ENCODE measurements at regions not wholly inside any gene's neighbourhood (a gene's known extent, or its start where the extent isn't known, plus 50 kb on each side); places are given as distances from the start of the nearest gene placed in this dataset.
"Not testable (repeated sequence)": the region's sequence is repeated elsewhere in the genome, so short reads cannot be mapped to it uniquely, and the experiment has no call there.

DNA sequence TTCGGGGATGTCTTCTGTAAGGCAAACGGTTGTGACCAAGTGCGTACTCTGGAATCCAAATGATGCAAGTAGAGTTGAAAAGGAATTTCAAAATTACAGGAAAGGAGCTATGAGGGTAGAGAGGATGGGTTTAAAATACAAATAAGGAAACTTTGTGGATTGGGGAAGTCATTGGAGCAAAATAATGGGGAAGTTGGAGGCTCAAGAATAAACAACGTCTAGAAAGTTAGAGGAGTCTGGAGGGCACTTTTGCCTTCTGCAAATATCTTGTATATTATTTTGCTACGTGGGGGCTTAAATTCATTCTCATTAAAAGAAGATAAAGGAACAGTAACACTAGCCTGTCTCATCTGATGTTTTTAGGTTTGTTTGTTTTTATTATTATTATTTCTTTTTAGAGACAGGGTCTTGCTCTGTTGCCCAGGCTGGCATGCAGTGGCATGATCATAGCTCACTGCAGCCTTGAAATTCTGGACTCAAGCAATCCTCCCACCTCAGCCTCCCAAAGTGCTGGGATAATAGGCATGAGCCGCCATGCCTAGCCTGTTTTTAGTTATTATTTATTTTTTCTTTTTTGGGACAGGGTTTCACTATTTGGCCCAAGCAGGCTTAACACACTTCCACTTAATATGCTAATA lies 55.0 kb upstream of the TNFAIP3 start:
- in situ Hi-C loops (cut with HindIII; ENCODE audit: low pct_unique_long_range_greater_than_20kb, low sequenced_read_pairs) (no loop called here), intact Hi-C loops (cut with micrococcal nuclease; ENCODE audit: unreplicated experiment) (no loop called here)
- no peak for DNase-seq (ENCODE audit: low read depth, low spot score)
- H3K4me1 ChIP-seq (ENCODE audit: control insufficient read depth, insufficient read depth, low read length): no peaks in the 10 kb centered on the region; the same call in none of the 2 replicates
- H3K36me3 ChIP-seq (ENCODE audit: control insufficient read depth, insufficient read depth, low read length): no peaks in the 10 kb centered on the region
- H3K27ac ChIP-seq (ENCODE audit: low read length): 0 out of 2 replicates have a peak overlapping the region, but pooled peaks have one; percentile 6
- peak overlapping the region in 1 of 2 experiments; percentile 31; a peak in 2 of 4 replicates for H3K4me3 ChIP-seq (ENCODE audit: low read depth in 2 of 2, low read length in 2 of 2)
- no peak for ATAC-seq
- TF ChIP-seq, protein P1, sequence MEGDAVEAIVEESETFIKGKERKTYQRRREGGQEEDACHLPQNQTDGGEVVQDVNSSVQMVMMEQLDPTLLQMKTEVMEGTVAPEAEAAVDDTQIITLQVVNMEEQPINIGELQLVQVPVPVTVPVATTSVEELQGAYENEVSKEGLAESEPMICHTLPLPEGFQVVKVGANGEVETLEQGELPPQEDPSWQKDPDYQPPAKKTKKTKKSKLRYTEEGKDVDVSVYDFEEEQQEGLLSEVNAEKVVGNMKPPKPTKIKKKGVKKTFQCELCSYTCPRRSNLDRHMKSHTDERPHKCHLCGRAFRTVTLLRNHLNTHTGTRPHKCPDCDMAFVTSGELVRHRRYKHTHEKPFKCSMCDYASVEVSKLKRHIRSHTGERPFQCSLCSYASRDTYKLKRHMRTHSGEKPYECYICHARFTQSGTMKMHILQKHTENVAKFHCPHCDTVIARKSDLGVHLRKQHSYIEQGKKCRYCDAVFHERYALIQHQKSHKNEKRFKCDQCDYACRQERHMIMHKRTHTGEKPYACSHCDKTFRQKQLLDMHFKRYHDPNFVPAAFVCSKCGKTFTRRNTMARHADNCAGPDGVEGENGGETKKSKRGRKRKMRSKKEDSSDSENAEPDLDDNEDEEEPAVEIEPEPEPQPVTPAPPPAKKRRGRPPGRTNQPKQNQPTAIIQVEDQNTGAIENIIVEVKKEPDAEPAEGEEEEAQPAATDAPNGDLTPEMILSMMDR (IDR thresholded peaks at IDR 0.05): no peak
- TF ChIP-seq TCF7L2 (IDR thresholded peaks at IDR 0.05; ENCODE audit: low read depth, low read length): no peak
- TF ChIP-seq POLR2AphosphoS5 (IDR thresholded peaks at IDR 0.05; ENCODE audit: low read depth, low read length): no peak
- TF ChIP-seq, protein P2, sequence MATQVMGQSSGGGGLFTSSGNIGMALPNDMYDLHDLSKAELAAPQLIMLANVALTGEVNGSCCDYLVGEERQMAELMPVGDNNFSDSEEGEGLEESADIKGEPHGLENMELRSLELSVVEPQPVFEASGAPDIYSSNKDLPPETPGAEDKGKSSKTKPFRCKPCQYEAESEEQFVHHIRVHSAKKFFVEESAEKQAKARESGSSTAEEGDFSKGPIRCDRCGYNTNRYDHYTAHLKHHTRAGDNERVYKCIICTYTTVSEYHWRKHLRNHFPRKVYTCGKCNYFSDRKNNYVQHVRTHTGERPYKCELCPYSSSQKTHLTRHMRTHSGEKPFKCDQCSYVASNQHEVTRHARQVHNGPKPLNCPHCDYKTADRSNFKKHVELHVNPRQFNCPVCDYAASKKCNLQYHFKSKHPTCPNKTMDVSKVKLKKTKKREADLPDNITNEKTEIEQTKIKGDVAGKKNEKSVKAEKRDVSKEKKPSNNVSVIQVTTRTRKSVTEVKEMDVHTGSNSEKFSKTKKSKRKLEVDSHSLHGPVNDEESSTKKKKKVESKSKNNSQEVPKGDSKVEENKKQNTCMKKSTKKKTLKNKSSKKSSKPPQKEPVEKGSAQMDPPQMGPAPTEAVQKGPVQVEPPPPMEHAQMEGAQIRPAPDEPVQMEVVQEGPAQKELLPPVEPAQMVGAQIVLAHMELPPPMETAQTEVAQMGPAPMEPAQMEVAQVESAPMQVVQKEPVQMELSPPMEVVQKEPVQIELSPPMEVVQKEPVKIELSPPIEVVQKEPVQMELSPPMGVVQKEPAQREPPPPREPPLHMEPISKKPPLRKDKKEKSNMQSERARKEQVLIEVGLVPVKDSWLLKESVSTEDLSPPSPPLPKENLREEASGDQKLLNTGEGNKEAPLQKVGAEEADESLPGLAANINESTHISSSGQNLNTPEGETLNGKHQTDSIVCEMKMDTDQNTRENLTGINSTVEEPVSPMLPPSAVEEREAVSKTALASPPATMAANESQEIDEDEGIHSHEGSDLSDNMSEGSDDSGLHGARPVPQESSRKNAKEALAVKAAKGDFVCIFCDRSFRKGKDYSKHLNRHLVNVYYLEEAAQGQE (IDR thresholded peaks at IDR 0.05; ENCODE audit: insufficient read depth in 1 of 2, low read depth in 2 of 2, low read length in 1 of 2): no peak
- no peak for TF ChIP-seq SIN3A (IDR thresholded peaks at IDR 0.05; ENCODE audit: borderline replicate concordance, insufficient read depth, low read depth, low read length)
- no peaks in the 10 kb centered on the region for H3K27me3 ChIP-seq (ENCODE audit: control insufficient read depth, insufficient read depth, low read length)
- POLR2A ChIA-PET: interaction anchor here (0.5 kb wide), 1 partner anchor 335 kb away, joined by 3 read pairs; no protein-coding TSS in a partner anchor
- no TSS peak for BruUV-seq (replicated peaks)
- no peaks in the 10 kb centered on the region for H3K9me3 ChIP-seq (ENCODE audit: control insufficient read depth, insufficient read depth, low read depth, low read length)
- CTCF ChIA-PET: no interaction called here

DNA sequence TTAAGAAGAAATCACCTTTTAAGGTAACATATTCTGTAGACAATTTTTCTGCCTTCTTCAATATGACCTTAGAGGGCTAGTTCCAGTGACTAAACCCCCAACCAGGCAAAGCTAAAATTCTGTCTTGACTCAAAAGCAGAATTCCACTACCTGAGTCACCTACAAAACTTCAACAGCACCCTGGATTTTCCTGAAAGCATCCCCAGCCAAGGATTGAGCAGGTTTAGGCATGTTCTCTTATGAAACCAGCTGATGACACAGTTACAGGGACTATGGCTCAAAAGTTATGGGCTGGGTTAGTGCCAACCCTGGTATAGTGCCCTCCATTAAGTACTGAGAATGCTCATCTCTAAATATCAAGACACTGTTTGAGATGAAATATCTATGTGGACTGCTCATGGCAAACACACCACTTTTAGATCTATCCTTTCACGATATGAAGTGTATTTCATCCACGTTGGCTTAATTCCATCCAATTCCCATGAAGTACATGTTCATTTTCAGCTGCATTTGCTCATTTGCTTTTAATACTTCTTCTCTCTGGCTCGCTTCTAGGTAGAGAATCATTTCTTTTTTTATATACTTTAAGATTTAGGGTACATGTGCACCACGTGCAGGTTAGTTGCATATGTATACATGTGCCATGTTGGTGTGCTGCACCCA lies 53.6 kb upstream of the TNFAIP3 start:
- ChIA-PET CTCF (interaction anchor here (0.6 kb wide), 1 partner anchor 13 kb away, joined by 3 read pairs; no protein-coding TSS in a partner anchor), POLR2A (no interaction called here)
- Histone ChIP-seq H3K36me3 (ENCODE audit: control insufficient read depth, insufficient read depth, low read length) (no peaks in the 10 kb centered on the region), H3K9me3 (ENCODE audit: control insufficient read depth, insufficient read depth, low read depth, low read length) (no peaks in the 10 kb centered on the region), H3K4me3 (ENCODE audit: low read depth in 2 of 2, low read length in 2 of 2) (no peak overlapping the region), H3K4me1 (ENCODE audit: control insufficient read depth, insufficient read depth, low read length) (no peaks in the 10 kb centered on the region; the same call in none of the 2 replicates), H3K27me3 (ENCODE audit: control insufficient read depth, insufficient read depth, low read length) (no peaks in the 10 kb centered on the region), H3K27ac (ENCODE audit: low read length) (no peak overlapping the region)
- in situ Hi-C loops (cut with HindIII; ENCODE audit: low pct_unique_long_range_greater_than_20kb, low sequenced_read_pairs) (no loop called here), intact Hi-C loops (cut with micrococcal nuclease; ENCODE audit: unreplicated experiment) (no loop called here)
- BruUV-seq (replicated peaks): no TSS peak
- TF ChIP-seq, protein P1 (IDR thresholded peaks at IDR 0.05): no peak
- TF ChIP-seq, protein P2 (IDR thresholded peaks at IDR 0.05; ENCODE audit: insufficient read depth in 1 of 2, low read depth in 2 of 2, low read length in 1 of 2): no peak
- DNase-seq (ENCODE audit: low read depth, low spot score) (no peak), ATAC-seq (no peak)

DNA sequence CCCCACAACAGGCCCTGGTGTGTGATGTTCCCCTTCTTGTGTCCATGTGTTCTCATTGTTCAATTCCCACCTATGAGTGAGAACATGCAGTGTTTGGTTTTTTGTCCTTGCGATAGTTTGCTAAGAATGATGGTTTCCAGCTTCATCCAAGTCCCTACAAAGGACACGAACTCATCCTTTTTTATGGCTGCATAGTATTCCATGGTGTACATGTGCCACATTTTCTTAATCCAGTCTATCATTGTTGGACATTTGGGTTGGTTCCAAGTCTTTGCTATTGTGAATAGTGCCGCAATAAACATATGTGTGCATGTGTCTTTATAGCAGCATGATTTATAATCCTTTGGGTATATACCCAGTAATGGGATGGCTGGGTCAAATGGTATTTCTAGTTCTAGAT lies 53.0 kb upstream of the TNFAIP3 start:
- ATAC-seq; BruUV-seq (replicated peaks); intact Hi-C loops (cut with micrococcal nuclease; ENCODE audit: unreplicated experiment); H3K4me3 ChIP-seq (ENCODE audit: low read depth in 2 of 2, low read length in 2 of 2); H3K36me3 ChIP-seq (ENCODE audit: control insufficient read depth, insufficient read depth, low read length); H3K4me1 ChIP-seq (ENCODE audit: control insufficient read depth, insufficient read depth, low read length); H3K27me3 ChIP-seq (ENCODE audit: control insufficient read depth, insufficient read depth, low read length); H3K27ac ChIP-seq (ENCODE audit: low read length); DNase-seq (ENCODE audit: low read depth, low spot score); H3K9me3 ChIP-seq (ENCODE audit: control insufficient read depth, insufficient read depth, low read depth, low read length); POLR2A ChIA-PET; CTCF ChIA-PET; in situ Hi-C loops (cut with HindIII; ENCODE audit: low pct_unique_long_range_greater_than_20kb, low sequenced_read_pairs): not testable (repeated sequence)

All from Panc1 (cell line).